GM23248 (cell line): ENCODE measurements at regions not wholly inside any gene's neighbourhood (a gene's known extent, or its start where the extent isn't known, plus 50 kb on each side); places are given as distances from the start of the nearest gene placed in this dataset.
A peak's percentile ranks its signal among the peaks of the same experiment; 100 is the strongest.

Source experiments
- DNase-seq: peaks from one replicate; pipeline ENCODE4 v3.0.0-alpha.2; 2015
- H2AFZ ChIP-seq: fragments of 200-600 bp; sonication (generic); 2 replicates; pipeline ENCODE4 v1.6.1; 2016; ENCODE audit warnings: antibody characterized with exemption
- H3F3A ChIP-seq: fragments of 200-600 bp; sonication (generic); 2 replicates; pipeline ENCODE4 v1.6.1; 2016; ENCODE audit warnings: mild to moderate bottlenecking, antibody characterized with exemption, mixed run types; ENCODE audit not compliant: insufficient read depth
- H3K27ac ChIP-seq: fragments of 200-600 bp; sonication (generic); 2 replicates; pipeline ENCODE4 v1.5.1; 2016; ENCODE audit warnings: mild to moderate bottlenecking
- H3K27me3 ChIP-seq: fragments of 200-600 bp; sonication (generic); replicated peaks from 2 replicates; pipeline ENCODE4 v1.6.1; 2016; ENCODE audit warnings: mild to moderate bottlenecking; ENCODE audit not compliant: insufficient read depth
- H3K36me3 ChIP-seq: fragments of 200-600 bp; sonication (generic); 2 replicates; pipeline ENCODE4 v1.6.1; 2016; ENCODE audit warnings: low read depth, mild to moderate bottlenecking
- H3K4me1 ChIP-seq: fragments of 200-600 bp; sonication (generic); 2 replicates; pipeline ENCODE4 v1.6.1; 2016; ENCODE audit warnings: mild to moderate bottlenecking; ENCODE audit not compliant: insufficient read depth
- H3K4me2 ChIP-seq: fragments of 200-600 bp; sonication (generic); one replicate; pipeline ENCODE4 v1.6.1; 2016; ENCODE audit warnings: mild to moderate bottlenecking; ENCODE audit not compliant: unreplicated experiment
- H3K4me3 ChIP-seq: fragments of 200-600 bp; sonication (generic); 2 replicates; pipeline ENCODE4 v1.5.1; 2016; ENCODE audit warnings: mild to moderate bottlenecking
- H3K79me2 ChIP-seq: fragments of 200-600 bp; sonication (generic); 2 replicates; pipeline ENCODE4 v1.6.1; 2016; ENCODE audit warnings: mild to moderate bottlenecking; ENCODE audit not compliant: insufficient read depth
- H3K9ac ChIP-seq: fragments of 200-600 bp; sonication (generic); 2 replicates; pipeline ENCODE4 v1.6.1; 2016; ENCODE audit warnings: mild to moderate bottlenecking
- H3K9me2 ChIP-seq: fragments of 200-600 bp; sonication (generic); 2 replicates; pipeline ENCODE4 v1.6.1; 2016; ENCODE audit warnings: mixed run types, mild to moderate bottlenecking, moderate library complexity; ENCODE audit not compliant: insufficient read depth
- H3K9me3 ChIP-seq: fragments of 200-600 bp; sonication (generic); one replicate; pipeline ENCODE4 v1.6.1; 2017; ENCODE audit warnings: low read depth
- H4K20me1 ChIP-seq: fragments of 200-600 bp; sonication (generic); 2 replicates; pipeline ENCODE4 v1.6.0; 2016; ENCODE audit not compliant: insufficient read depth
- EZH2 ChIP-seq: fragments of 200-600 bp; sonication (generic); IDR thresholded peaks from 2 replicates; pipeline ENCODE4 v1.6.1; 2018; ENCODE audit warnings: antibody characterized with exemption, mild to moderate bottlenecking; ENCODE audit not compliant: insufficient read depth, poor library complexity, severe bottlenecking
- EZH2phosphoT487 ChIP-seq: fragments of 200-600 bp; sonication (generic); IDR thresholded peaks from 2 replicates; pipeline ENCODE4 v1.6.1; 2018; ENCODE audit warnings: antibody characterized with exemption, moderate library complexity, mild to moderate bottlenecking, low read depth; ENCODE audit not compliant: insufficient read depth
- WGBS, 2 experiments: methylation state at CpG; one replicate each; pipeline ENCODE4 v1.1.6; 2015 to 2017; ENCODE audit warnings: low lambda C conversion rate in 2 of 2, low coverage in 1 of 2; ENCODE audit errors: missing lambda C conversion rate in 2 of 2; 5-methylcytosine and 5-hydroxymethylcytosine counted together
- in situ Hi-C: fragments of 300-500 bp; cut with MboI; formaldehyde crosslinking; loops from 2 replicates; pipeline ENCODE4 v1.15.0; 2020

DNA sequence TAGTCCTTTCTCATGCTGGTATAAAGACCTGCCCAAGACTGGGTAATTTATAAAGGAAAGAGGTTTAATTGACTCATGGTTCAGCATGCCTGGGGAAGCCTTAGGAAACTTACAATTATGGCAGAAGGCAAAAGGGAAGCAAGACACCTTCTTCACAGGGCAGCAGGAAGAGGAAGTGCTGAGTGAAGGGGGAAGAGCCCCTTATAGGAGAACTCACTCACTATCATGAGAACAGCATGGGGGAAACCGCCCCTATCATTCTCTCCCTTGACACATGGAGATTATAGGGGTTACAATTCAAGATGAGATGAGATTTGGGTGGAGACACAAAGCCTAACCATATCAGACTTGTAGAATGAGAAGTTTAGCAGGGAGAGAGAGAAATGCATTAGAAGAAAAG lies 373.3 kb upstream of the DIAPH2 start:
- Histone ChIP-seq H3K27ac (no peak overlapping the region), H3F3A (no peaks in the 10 kb centered on the region), H3K27me3 (no peaks in the 10 kb centered on the region), H3K4me1 (no peaks in the 10 kb centered on the region), H3K36me3 (no peaks in the 10 kb centered on the region), H3K9ac (no peak overlapping the region), H4K20me1 (no peaks in the 10 kb centered on the region), H3K9me3 (no peaks in the 10 kb centered on the region), H3K9me2 (no peaks in the 10 kb centered on the region), H2AFZ (no peak overlapping the region), H3K4me2 (no peak overlapping the region), H3K79me2 (no peaks in the 10 kb centered on the region), H3K4me3 (no peak overlapping the region)
- no peak for DNase-seq
- in situ Hi-C loops, result no loop called here
- TF ChIP-seq EZH2, result no peak
- no peak for TF ChIP-seq EZH2phosphoT487
- WGBS, 2 experiments, result 13% methylated on average over 1 of the region's 1 CpG; no CpG with 5 or more reads in 1 of the 2 experiments

DNA sequence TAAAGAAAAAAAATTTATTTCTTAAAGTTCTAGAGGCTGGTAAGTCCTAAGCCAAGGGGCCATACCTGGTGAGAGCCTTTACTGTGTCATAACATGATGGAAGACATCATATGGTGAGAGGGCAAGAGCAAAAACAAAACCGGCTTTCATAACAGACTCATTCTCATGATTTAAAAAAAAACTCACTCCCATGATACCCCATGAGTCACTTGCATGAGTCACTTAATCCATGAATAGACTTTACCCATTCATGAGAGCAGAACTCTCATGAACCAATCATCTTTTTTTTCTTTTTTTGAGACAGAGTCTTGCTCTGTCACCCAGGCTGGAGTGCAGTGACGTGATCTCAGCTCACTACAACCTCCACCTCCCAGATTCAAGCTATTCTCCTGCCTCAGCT lies 369.7 kb upstream of the DIAPH2 start:
- peak; percentile 61 for DNase-seq
- in situ Hi-C loops, result no loop called here

DNA sequence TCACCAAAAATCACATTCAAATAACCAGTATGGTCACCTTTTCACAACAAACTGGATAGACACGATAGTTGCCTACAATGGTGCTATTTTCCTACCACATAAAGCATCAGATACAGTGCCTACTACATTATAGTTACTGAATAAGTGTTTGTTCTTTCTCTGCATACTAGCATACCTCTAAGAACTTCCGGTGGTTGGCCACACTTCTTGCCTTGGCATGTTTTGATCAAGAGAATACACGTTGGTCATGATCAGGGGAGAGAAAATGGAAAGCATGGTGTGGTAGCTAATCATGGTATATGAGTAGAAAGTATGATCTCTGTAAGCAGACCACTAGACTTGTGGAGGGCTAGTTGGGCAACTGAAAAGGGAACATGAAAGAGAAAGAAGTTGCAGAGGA lies 322.8 kb upstream of the DIAPH2 start:
- Histone ChIP-seq H3K79me2 (no peaks in the 10 kb centered on the region), H3K9ac (no peak overlapping the region), H3K4me2 (no peak overlapping the region), H3K9me2 (no peaks in the 10 kb centered on the region), H3F3A (no peaks in the 10 kb centered on the region), H3K27me3 (no peaks in the 10 kb centered on the region), H3K4me1 (no peaks in the 10 kb centered on the region), H3K27ac (no peak overlapping the region), H3K36me3 (no peaks in the 10 kb centered on the region), H3K4me3 (no peak overlapping the region), H2AFZ (no peak overlapping the region), H3K9me3 (no peaks in the 10 kb centered on the region), H4K20me1 (no peaks in the 10 kb centered on the region)
- no peak for DNase-seq
- no peak for TF ChIP-seq EZH2
- no peak for TF ChIP-seq EZH2phosphoT487
- WGBS, 2 experiments, result 33 to 44% methylated on average over 3 of the region's 3 CpGs
- in situ Hi-C loops, result no loop called here

More for the DNA sequence above, 369.7 kb upstream of the DIAPH2 start:
- H3F3A ChIP-seq, result no peaks in the 10 kb centered on the region
- no peaks in the 10 kb centered on the region for H3K36me3 ChIP-seq
- H3K79me2 ChIP-seq, result no peaks in the 10 kb centered on the region
- H3K9me2 ChIP-seq, result no peaks in the 10 kb centered on the region
- no peaks in the 10 kb centered on the region for H3K27me3 ChIP-seq
- 0 to 8% methylated on average over 2 of the region's 2 CpGs for WGBS, 2 experiments
- no peak for TF ChIP-seq EZH2
- no peak for TF ChIP-seq EZH2phosphoT487
- no peak overlapping the region for H3K27ac ChIP-seq
- H3K9me3 ChIP-seq, result no peaks in the 10 kb centered on the region
- H3K4me1 ChIP-seq, result no peaks in the 10 kb centered on the region
- no peak overlapping the region for H3K9ac ChIP-seq
- H2AFZ ChIP-seq, result no peak overlapping the region
- H3K4me3 ChIP-seq, result no peak overlapping the region
- H4K20me1 ChIP-seq, result no peaks in the 10 kb centered on the region
- no peak overlapping the region for H3K4me2 ChIP-seq

DNA sequence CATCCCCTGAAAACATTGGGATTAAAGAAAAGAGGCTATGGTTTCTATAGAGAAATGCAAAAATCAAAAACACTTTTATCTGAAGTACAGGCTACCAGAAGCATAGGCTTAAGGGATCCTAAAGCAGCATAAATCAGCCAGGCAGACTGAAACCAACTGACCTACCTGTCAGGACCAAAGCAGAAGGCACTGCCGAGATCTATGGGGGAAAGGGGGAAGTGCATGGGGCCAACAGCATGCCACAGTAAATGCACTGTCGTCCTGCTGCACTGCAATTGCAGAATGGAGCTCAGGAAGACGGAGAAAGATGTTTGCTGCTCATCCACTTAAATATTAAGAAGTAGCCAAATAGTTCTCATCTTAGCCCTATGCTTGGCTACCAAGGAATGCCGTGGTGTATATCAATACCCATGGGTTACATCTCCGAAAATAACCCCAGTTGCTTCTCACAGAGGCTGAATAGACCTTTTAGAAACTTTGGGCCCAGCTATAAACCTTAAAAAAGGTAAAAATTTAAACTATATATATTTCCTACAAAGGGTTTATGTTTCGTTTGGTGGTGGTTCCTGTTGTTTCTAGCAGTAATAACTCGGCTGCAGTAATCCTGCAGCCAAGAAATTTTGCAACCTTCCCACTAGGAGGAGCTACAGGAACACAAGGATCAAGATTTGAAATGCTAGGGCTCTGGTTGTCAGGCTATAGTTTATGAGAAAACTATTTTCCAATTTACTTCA lies 312.2 kb upstream of the DIAPH2 start:
- Histone ChIP-seq H3K4me2 (no peak overlapping the region), H3K27ac (no peak overlapping the region), H4K20me1 (no peaks in the 10 kb centered on the region), H3K4me3 (no peak overlapping the region), H3K79me2 (no peaks in the 10 kb centered on the region), H3K27me3 (no peaks in the 10 kb centered on the region), H3K9ac (no peak overlapping the region), H2AFZ (no peak overlapping the region), H3F3A (no peaks in the 10 kb centered on the region), H3K9me3 (no peaks in the 10 kb centered on the region), H3K4me1 (no peaks in the 10 kb centered on the region), H3K9me2 (no peaks in the 10 kb centered on the region), H3K36me3 (no peaks in the 10 kb centered on the region)
- TF ChIP-seq EZH2phosphoT487, result no peak
- TF ChIP-seq EZH2, result no peak
- peak; percentile 66 for DNase-seq
- whole genome bisulfite sequencing, 2 experiments, result 29 to 31% methylated on average over 7 of the region's 7 CpGs
- in situ Hi-C loops, result no loop called here
